Endothelial cell of umbilical vein (primary cell): ENCODE measurements at regions not wholly inside any gene's neighbourhood (a gene's known extent, or its start where the extent isn't known, plus 50 kb on each side); places are given as distances from the start of the nearest gene placed in this dataset.

Experiments
- BruUV-seq: library from RNA; stranded (reverse); fragments of 400-500 nt; replicated peaks from 2 replicates; lab custom pipeline; 2021; lab: Mats Ljungman, UMichigan
- CTCF ChIA-PET: fragments of 300-600, 350-600 bp; sonication (Branson Sonifier 250); formaldehyde crosslinking; loops from one replicate; lab custom pipeline; 2021; ENCODE audit warnings: antibody characterized with exemption, inconsistent platforms; lab: Charles Lee
- POLR2A ChIA-PET: fragments of 300-600, 350-600 bp; sonication (Branson Sonifier 250); formaldehyde crosslinking; loops from one replicate; lab custom pipeline; 2021; ENCODE audit warnings: antibody characterized with exemption, inconsistent platforms; lab: Charles Lee
- DNase-seq: peaks from one replicate; pipeline ENCODE4 v3.0.0-alpha.2; 2011; ENCODE audit warnings: low read depth, low spot score
- FAIRE-seq: peaks from 2 replicates; lab custom pipeline; 2011; peaks lifted over from hg19 to GRCh38; lab: Jason Lieb, UNC
- H2AFZ ChIP-seq: 2 replicates; pipeline ENCODE4 v1.6.0; 2012; ENCODE audit warnings: low read depth, low read length, control low read depth, inconsistent platforms
- H3K27ac ChIP-seq: 2 replicates; pipeline ENCODE4 v1.5.1; 2011; ENCODE audit warnings: low read depth, mild to moderate bottlenecking, control low read depth, low read length, moderate library complexity; ENCODE audit not compliant: insufficient read depth
- H3K27me3 ChIP-seq, 2 experiments: 2 replicates each; pipeline versions ENCODE4 v1.6.0 to v1.6.1; 2011; ENCODE audit warnings: low read length in 2 of 2, mixed read lengths in 1 of 2; ENCODE audit not compliant: control insufficient read depth in 2 of 2, insufficient read depth in 2 of 2
- H3K36me3 ChIP-seq, 2 experiments: 2 replicates in 1 of 2; 3 replicates in 1 of 2; pipeline ENCODE4 v1.5.1; 2011; ENCODE audit warnings: low read length in 2 of 2, mild to moderate bottlenecking in 1 of 2, moderate library complexity in 1 of 2; ENCODE audit not compliant: control insufficient read depth in 2 of 2, insufficient read depth in 2 of 2; ENCODE audit errors: extremely low read depth in 1 of 2
- H3K4me1 ChIP-seq: 3 replicates; pipeline ENCODE4 v1.5.1; 2011; ENCODE audit warnings: mild to moderate bottlenecking, low read length; ENCODE audit not compliant: control insufficient read depth, insufficient read depth; ENCODE audit errors: extremely low read depth
- H3K4me2 ChIP-seq: 2 replicates; pipeline ENCODE4 v1.6.1; 2011; ENCODE audit warnings: low read length, control low read depth, mixed read lengths; ENCODE audit not compliant: insufficient read depth
- H3K4me3 ChIP-seq, 3 experiments: fragments of 200-600 bp in 1 of 3; sonication (generic), shearing (Covaris generic) in 1 of 3; replicated peaks in 1 of 3; 2 replicates each; pipeline ENCODE4 v1.5.1; 2011 to 2016; ENCODE audit warnings: control low read depth in 3 of 3, low read length in 3 of 3, mild to moderate bottlenecking in 2 of 3, inconsistent platforms in 1 of 3, low read depth in 1 of 3, moderate library complexity in 1 of 3; ENCODE audit not compliant: insufficient read depth in 1 of 3
- H3K79me2 ChIP-seq: 2 replicates; pipeline ENCODE4 v1.6.0; 2012; ENCODE audit warnings: low read length, inconsistent platforms; ENCODE audit not compliant: control insufficient read depth, insufficient read depth
- H3K9ac ChIP-seq: replicated peaks from 2 replicates; pipeline ENCODE3; 2011; ENCODE audit warnings: low read length, control low read depth; ENCODE audit not compliant: insufficient read depth; ENCODE audit errors: extremely low read depth
- H3K9me1 ChIP-seq: replicated peaks from 3 replicates; pipeline ENCODE4 v1.6.0; 2011; ENCODE audit warnings: mild to moderate bottlenecking, low read length; ENCODE audit not compliant: control insufficient read depth, insufficient read depth; ENCODE audit errors: extremely low read depth
- H3K9me3 ChIP-seq: replicated peaks from 2 replicates; pipeline ENCODE4 v1.5.1; 2012; ENCODE audit warnings: low read length, inconsistent platforms; ENCODE audit not compliant: control insufficient read depth, insufficient read depth
- H4K20me1 ChIP-seq: replicated peaks from 2 replicates; pipeline ENCODE3; 2011; ENCODE audit warnings: mild to moderate bottlenecking, low read length; ENCODE audit not compliant: control insufficient read depth, insufficient read depth; ENCODE audit errors: extremely low read depth
- EZH2 ChIP-seq: IDR thresholded peaks from 2 replicates; pipeline ENCODE4 v1.6.1; 2012; ENCODE audit warnings: borderline replicate concordance, low read depth, mild to moderate bottlenecking, moderate library complexity, low read length, inconsistent platforms; ENCODE audit not compliant: severe bottlenecking
- FOS ChIP-seq: IDR thresholded peaks from 2 replicates; pipeline ENCODE4 v1.6.1; 2011; ENCODE audit warnings: mild to moderate bottlenecking, low read length, moderate library complexity, borderline replicate concordance; ENCODE audit not compliant: insufficient read depth
- GATA2 ChIP-seq: IDR thresholded peaks from 2 replicates; pipeline ENCODE4 v1.7.0; 2011; ENCODE audit warnings: low read depth, mild to moderate bottlenecking, moderate library complexity, mixed read lengths, low read length; ENCODE audit not compliant: insufficient read length, insufficient read depth
- JUN ChIP-seq: IDR thresholded peaks from 2 replicates; pipeline ENCODE4 v1.6.1; 2011; ENCODE audit warnings: borderline replicate concordance, low read depth; ENCODE audit not compliant: insufficient read length, insufficient read depth
- MYC ChIP-seq: IDR thresholded peaks from one replicate; pipeline ENCODE4 v1.6.1; 2011; ENCODE audit warnings: mild to moderate bottlenecking, low read depth, low read length
- POLR2A ChIP-seq: IDR thresholded peaks from 2 replicates; pipeline ENCODE4 v1.6.1; 2012; ENCODE audit warnings: low read depth, mild to moderate bottlenecking, control low read depth, low read length
- POLR2AphosphoS5 ChIP-seq: IDR thresholded peaks from 2 replicates; pipeline ENCODE4 v1.6.1; 2012; ENCODE audit warnings: low read depth, mild to moderate bottlenecking, control low read depth, low read length, moderate library complexity; ENCODE audit not compliant: insufficient read depth
- dilution Hi-C: fragments of 300-500 bp; cut with MboI; formaldehyde crosslinking; loops from one replicate; pipeline ENCODE4 v1.15.0; 2019; ENCODE audit warnings: low sequenced_read_pairs; ENCODE audit not compliant: extremely low pct_ligation_motif_present
- intact Hi-C: fragments of 100-400 bp; cut with micrococcal nuclease; formaldehyde crosslinking; loops from one replicate; pipeline ENCODE4 v1.10.0; 2022
- TF ChIP-seq, protein P1 (sequence below): IDR thresholded peaks from 2 replicates; pipeline ENCODE4 v1.6.1; 2011; ENCODE audit not compliant: insufficient read depth, insufficient read length
- TF ChIP-seq, protein P2 (sequence below), 2 donors: IDR thresholded peaks; 1 replicate in 1 of 2; 2 replicates in 1 of 2; pipeline ENCODE4 v1.5.1; 2011; ENCODE audit warnings: low read length in 2 of 2, mild to moderate bottlenecking in 2 of 2, moderate library complexity in 2 of 2, control low read depth in 1 of 2, inconsistent platforms in 1 of 2, low read depth in 1 of 2; ENCODE audit not compliant: insufficient read depth in 1 of 2; ENCODE audit errors: extremely low read depth in 1 of 2

- H2AFZ ChIP-seq: no peak overlapping the region
- ChIA-PET CTCF (no interaction called here), POLR2A (no interaction called here)
- H3K9me3 ChIP-seq: no peaks in the 10 kb centered on the region
- H3K27me3 ChIP-seq: peaks cover 4 to 6% of the 10 kb centered on the region in 2 experiments
- no peaks in the 10 kb centered on the region for H3K79me2 ChIP-seq
- FAIRE-seq (no peak), DNase-seq (no peak)
- no peak overlapping the region for H3K4me3 ChIP-seq
- dilution Hi-C loops: no loop called here
- H4K20me1 ChIP-seq: no peaks in the 10 kb centered on the region
- TF ChIP-seq FOS: no peak
- TF ChIP-seq GATA2: no peak
- TF ChIP-seq, protein P1, sequence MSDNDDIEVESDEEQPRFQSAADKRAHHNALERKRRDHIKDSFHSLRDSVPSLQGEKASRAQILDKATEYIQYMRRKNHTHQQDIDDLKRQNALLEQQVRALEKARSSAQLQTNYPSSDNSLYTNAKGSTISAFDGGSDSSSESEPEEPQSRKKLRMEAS: no peak
- TF ChIP-seq EZH2: no peak
- no peak for TF ChIP-seq MYC
- TF ChIP-seq POLR2A: no peak
- no peak for TF ChIP-seq JUN
- TF ChIP-seq, protein P2, sequence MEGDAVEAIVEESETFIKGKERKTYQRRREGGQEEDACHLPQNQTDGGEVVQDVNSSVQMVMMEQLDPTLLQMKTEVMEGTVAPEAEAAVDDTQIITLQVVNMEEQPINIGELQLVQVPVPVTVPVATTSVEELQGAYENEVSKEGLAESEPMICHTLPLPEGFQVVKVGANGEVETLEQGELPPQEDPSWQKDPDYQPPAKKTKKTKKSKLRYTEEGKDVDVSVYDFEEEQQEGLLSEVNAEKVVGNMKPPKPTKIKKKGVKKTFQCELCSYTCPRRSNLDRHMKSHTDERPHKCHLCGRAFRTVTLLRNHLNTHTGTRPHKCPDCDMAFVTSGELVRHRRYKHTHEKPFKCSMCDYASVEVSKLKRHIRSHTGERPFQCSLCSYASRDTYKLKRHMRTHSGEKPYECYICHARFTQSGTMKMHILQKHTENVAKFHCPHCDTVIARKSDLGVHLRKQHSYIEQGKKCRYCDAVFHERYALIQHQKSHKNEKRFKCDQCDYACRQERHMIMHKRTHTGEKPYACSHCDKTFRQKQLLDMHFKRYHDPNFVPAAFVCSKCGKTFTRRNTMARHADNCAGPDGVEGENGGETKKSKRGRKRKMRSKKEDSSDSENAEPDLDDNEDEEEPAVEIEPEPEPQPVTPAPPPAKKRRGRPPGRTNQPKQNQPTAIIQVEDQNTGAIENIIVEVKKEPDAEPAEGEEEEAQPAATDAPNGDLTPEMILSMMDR (IDR thresholded peaks at IDR 0.05; ENCODE audit: extremely low read depth in 1 of 2, insufficient read depth in 1 of 2, low read depth in 1 of 2, low read length in 2 of 2): no peak
- TF ChIP-seq POLR2AphosphoS5: no peak
- no peak overlapping the region for H3K4me2 ChIP-seq
- intact Hi-C loops: no loop called here
- no peaks in the 10 kb centered on the region for H3K36me3 ChIP-seq
- no peak overlapping the region for H3K27ac ChIP-seq
- H3K9ac ChIP-seq: no peak overlapping the region
- H3K4me1 ChIP-seq: no peaks in the 10 kb centered on the region
- no TSS peak for BruUV-seq
- H3K9me1 ChIP-seq: no peaks in the 10 kb centered on the region
These were observed 243.1 kb downstream of the MYLK4 start for GRCh38 chr6:2507521-2508037.
